ENCODE measurements at regions not wholly inside any gene's neighbourhood (a gene's known extent, or its start where the extent isn't known, plus 50 kb on each side); places are given as distances from the start of the nearest gene placed in this dataset.
"Not testable (repeated sequence)": the region's sequence is repeated elsewhere in the genome, so short reads cannot be mapped to it uniquely, and the experiment has no call there.

- FAIRE-seq; DNase-seq (ENCODE audit: extremely low spot score, insufficient read length, low read depth): not testable (repeated sequence)
Measured at GRCh38 chr6:4725136-4725760, 51.0 kb upstream of the CDYL start.

GRCh38 chr6:4724727-4725126, 51.5 kb upstream of the CDYL start:
- DNase-seq (ENCODE audit: extremely low spot score, insufficient read length, low read depth); FAIRE-seq: not testable (repeated sequence)

GRCh38 chr6:4723383-4723782, 52.8 kb upstream of the CDYL start:
- FAIRE-seq, result no peak

GRCh38 chr6:4721368-4721767, 54.8 kb upstream of the CDYL start:
- not testable (repeated sequence) for DNase-seq (ENCODE audit: extremely low spot score, insufficient read length, low read depth); FAIRE-seq

More at GRCh38 chr6:4723383-4723782, 52.8 kb upstream of the CDYL start:
- DNase-seq (ENCODE audit: extremely low spot score, insufficient read length, low read depth), result no peak

- FAIRE-seq (no peak), DNase-seq (ENCODE audit: extremely low spot score, insufficient read length, low read depth) (no peak)
Measured at GRCh38 chr6:4719491-4719890, 56.7 kb upstream of the CDYL start.

GRCh38 chr6:4717856-4718255, 58.3 kb upstream of the CDYL start:
- no peak for FAIRE-seq
- DNase-seq (ENCODE audit: extremely low spot score, insufficient read length, low read depth), result no peak

GRCh38 chr6:4717124-4717523, 59.1 kb upstream of the CDYL start:
- DNase-seq (ENCODE audit: extremely low spot score, insufficient read length, low read depth), result no peak
- FAIRE-seq, result no peak

GRCh38 chr6:4714961-4715501, 61.2 kb upstream of the CDYL start:
- FAIRE-seq, result no peak
- no peak for DNase-seq (ENCODE audit: extremely low spot score, insufficient read length, low read depth)

GRCh38 chr6:4712291-4712690, 63.9 kb upstream of the CDYL start:
- FAIRE-seq, result no peak
- no peak for DNase-seq (ENCODE audit: extremely low spot score, insufficient read length, low read depth)

- FAIRE-seq, result no peak
- no peak for DNase-seq (ENCODE audit: extremely low spot score, insufficient read length, low read depth)
Measured at GRCh38 chr6:4707011-4707410, 69.2 kb upstream of the CDYL start.

- FAIRE-seq (no peak), DNase-seq (ENCODE audit: extremely low spot score, insufficient read length, low read depth) (no peak)
Measured at GRCh38 chr6:4705809-4706208, 70.4 kb upstream of the CDYL start.

- FAIRE-seq, result no peak
- no peak for DNase-seq (ENCODE audit: extremely low spot score, insufficient read length, low read depth)
Measured at GRCh38 chr6:4703382-4703781, 72.8 kb upstream of the CDYL start.

- no peak for DNase-seq (ENCODE audit: extremely low spot score, insufficient read length, low read depth)
- no peak for FAIRE-seq
Measured at GRCh38 chr6:4698901-4699659, 77.1 kb upstream of the CDYL start.

- FAIRE-seq, result no peak
- no peak for DNase-seq (ENCODE audit: extremely low spot score, insufficient read length, low read depth)
Measured at GRCh38 chr6:4693173-4693970, 82.8 kb upstream of the CDYL start.

- FAIRE-seq (no peak), DNase-seq (ENCODE audit: extremely low spot score, insufficient read length, low read depth) (no peak)
Measured at GRCh38 chr6:4692664-4693063, 83.5 kb upstream of the CDYL start.

- no peak for FAIRE-seq
- no peak for DNase-seq (ENCODE audit: extremely low spot score, insufficient read length, low read depth)
Measured at GRCh38 chr6:4687989-4688947, 87.9 kb upstream of the CDYL start.

GRCh38 chr6:4687656-4687988, 88.6 kb upstream of the CDYL start:
- DNase-seq (ENCODE audit: extremely low spot score, insufficient read length, low read depth), result no peak
- no peak for FAIRE-seq

GRCh38 chr6:4682431-4683097, 93.6 kb upstream of the CDYL start:
- FAIRE-seq, result no peak
- no peak for DNase-seq (ENCODE audit: extremely low spot score, insufficient read length, low read depth)
